Ovary (tissue), 3 donors: ENCODE measurements at regions not wholly inside any gene's neighbourhood (a gene's known extent, or its start where the extent isn't known, plus 50 kb on each side); places are given as distances from the start of the nearest gene placed in this dataset.

Experiments used
- CTCF ChIP-seq, 3 donors: fragments of 450-650 bp in 2 of 3; fragments of 200-600 bp in 1 of 3; IDR thresholded peaks; one replicate each; pipeline versions ENCODE4 v1.5.1 to v1.8.0; 2016 to 2022; ENCODE audit warnings: antibody characterized with exemption in 3 of 3, mild to moderate bottlenecking in 1 of 3
- EP300 ChIP-seq: sonication (generic); formaldehyde crosslinking; IDR thresholded peaks from one replicate; pipeline ENCODE4 v1.6.1; 2017; ENCODE audit warnings: antibody characterized with exemption
- POLR2A ChIP-seq: fragments of 450-650 bp; IDR thresholded peaks from one replicate; pipeline ENCODE4 v1.6.1; 2017; ENCODE audit warnings: antibody characterized with exemption, mild to moderate bottlenecking, moderate library complexity
- donor health status: DM: no; HTN: no; CAD: no.

- no peak for TF ChIP-seq CTCF (IDR thresholded peaks at IDR 0.05)
- no peak for TF ChIP-seq EP300
- TF ChIP-seq POLR2A = no peak
Measured at GRCh38 chr5:161105525-161105924, 253.5 kb upstream of the ATP10B start.
